Transverse colon (tissue), 4 donors: ENCODE measurements at regions not wholly inside any gene's neighbourhood (a gene's known extent, or its start where the extent isn't known, plus 50 kb on each side); places are given as distances from the start of the nearest gene placed in this dataset.

Source experiments
- DNase-seq: peaks from one replicate; pipeline ENCODE4 v3.0.0-alpha.2; 2019
- H3K27ac ChIP-seq, 4 donors: fragments of 200-600 bp; sonication (generic); 2 replicates each; pipeline ENCODE4 v1.5.1; 2016 to 2018; ENCODE audit warnings: inconsistent platforms in 4 of 4
- H3K27me3 ChIP-seq: fragments of 200-600 bp; sonication (generic); 2 replicates; pipeline ENCODE4 v1.5.1; 2017; ENCODE audit warnings: inconsistent platforms
- H3K36me3 ChIP-seq, 4 donors: fragments of 200-600 bp; sonication (generic); 2 replicates each; pipeline ENCODE4 v1.5.1; 2017 to 2019; ENCODE audit warnings: inconsistent platforms in 4 of 4
- H3K4me1 ChIP-seq, 4 donors: fragments of 200-600 bp; sonication (generic); 2 replicates each; pipeline ENCODE4 v1.5.1; 2017 to 2020; ENCODE audit warnings: inconsistent platforms in 4 of 4
- H3K4me3 ChIP-seq, 4 donors: fragments of 200-600 bp; sonication (generic); 1 replicate in 1 of 4; 2 replicates in 3 of 4; pipeline versions ENCODE4 v1.5.1 to v1.6.1; 2017 to 2019; ENCODE audit warnings: inconsistent platforms in 4 of 4
- H3K9me3 ChIP-seq, 2 donors: fragments of 200-600 bp; sonication (generic); 2 replicates each; pipeline ENCODE4 v1.5.1; 2017 to 2019; ENCODE audit warnings: inconsistent platforms in 2 of 2
- CTCF ChIP-seq, 5 experiments: fragments of 200-600 bp in 3 of 5; fragments of 450-650 bp in 2 of 5; sonication (generic) in 3 of 5; IDR thresholded peaks; 1 replicate in 2 of 5; 2 replicates in 3 of 5; pipeline ENCODE4 v1.5.1; 2016 to 2017; ENCODE audit warnings: antibody characterized with exemption in 5 of 5, inconsistent platforms in 3 of 5, mild to moderate bottlenecking in 2 of 5, moderate library complexity in 1 of 5
- EP300 ChIP-seq: sonication (generic); formaldehyde crosslinking; IDR thresholded peaks from one replicate; pipeline ENCODE4 v1.6.1; 2017; ENCODE audit warnings: antibody characterized with exemption, low read depth
- POLR2A ChIP-seq: fragments of 450-650 bp; IDR thresholded peaks from one replicate; pipeline ENCODE4 v1.6.1; 2016; ENCODE audit warnings: antibody characterized with exemption, mild to moderate bottlenecking, moderate library complexity
- POLR2AphosphoS5 ChIP-seq, 3 donors: sonication (generic); formaldehyde crosslinking; IDR thresholded peaks; one replicate each; pipeline ENCODE4 v1.6.1; 2016; ENCODE audit warnings: antibody characterized with exemption in 3 of 3
- WGBS, 2 donors: methylation state at CpG; one replicate each; pipeline ENCODE4 v1.1.5; 2018; ENCODE audit warnings: low coverage in 1 of 2; 5-methylcytosine and 5-hydroxymethylcytosine counted together
- in situ Hi-C, 4 donors: fragments of 200-750 bp; cut with MboI; loops; one replicate each; pipeline versions ENCODE4 v1.15.0 to v1.15.1; 2017; ENCODE audit warnings: low sequenced_read_pairs in 3 of 4, low pct_ligation_motif_present in 1 of 4, low pct_unique_long_range_greater_than_20kb in 1 of 4
- intact Hi-C: fragments of 100-400 bp; cut with DNase I; formaldehyde crosslinking; loops from one replicate; pipeline ENCODE4 v1.15.1; 2023; ENCODE audit warnings: low total_unique reads

GRCh38 chr2:23123686-23124085 is 261.3 kb upstream of the KLHL29 start:
- H3K4me3 ChIP-seq = no peak overlapping the region
- DNase-seq = no peak
- intact Hi-C loops = no loop called here
- 84 to 100% methylated on average over 2 of the region's 2 CpGs for WGBS, 2 donors
- no peaks in the 10 kb centered on the region for H3K36me3 ChIP-seq
- no peaks in the 10 kb centered on the region for H3K27me3 ChIP-seq
- peaks cover 3 to 27% (median 13%) of the 10 kb centered on the region in 4 donors for H3K4me1 ChIP-seq
- H3K9me3 ChIP-seq = no peaks in the 10 kb centered on the region
- TF ChIP-seq CTCF (IDR thresholded peaks at IDR 0.05) (no peak), POLR2A (no peak), POLR2AphosphoS5 (IDR thresholded peaks at IDR 0.05) (no peak), EP300 (no peak)
- in situ Hi-C loops = no loop called here
- H3K27ac ChIP-seq = no peak overlapping the region

GRCh38 chr2:23124214-23124750 is 260.7 kb upstream of the KLHL29 start:
- no peaks in the 10 kb centered on the region for H3K36me3 ChIP-seq
- TF ChIP-seq POLR2A (no peak), POLR2AphosphoS5 (IDR thresholded peaks at IDR 0.05) (no peak), EP300 (no peak), CTCF (IDR thresholded peaks at IDR 0.05) (no peak)
- no peak for DNase-seq
- no peaks in the 10 kb centered on the region for H3K9me3 ChIP-seq
- H3K27ac ChIP-seq = no peak overlapping the region
- intact Hi-C loops = no loop called here
- WGBS, 2 donors = 76 to 77% methylated on average over 4 to 7 of the region's 7 CpGs
- peaks cover 3 to 27% (median 13%) of the 10 kb centered on the region in 4 donors for H3K4me1 ChIP-seq
- H3K27me3 ChIP-seq = no peaks in the 10 kb centered on the region
- in situ Hi-C loops = no loop called here
- no peak overlapping the region for H3K4me3 ChIP-seq

GRCh38 chr2:23127465-23127864 is 257.5 kb upstream of the KLHL29 start:
- in situ Hi-C loops = no loop called here
- DNase-seq = peak; percentile 73
- H3K9me3 ChIP-seq = no peaks in the 10 kb centered on the region

GRCh38 chr2:23128684-23129292 is 256.2 kb upstream of the KLHL29 start:
- no peak for DNase-seq
- in situ Hi-C loops (no loop called here), intact Hi-C loops (no loop called here)
- Histone ChIP-seq H3K4me3 (no peak overlapping the region), H3K9me3 (no peaks in the 10 kb centered on the region), H3K27ac (peak overlapping the region in 1 of 4 donors; percentile 80), H3K4me1 (peaks cover 3 to 20% (median 9%) of the 10 kb centered on the region in 4 donors), H3K27me3 (no peaks in the 10 kb centered on the region), H3K36me3 (no peaks in the 10 kb centered on the region)
- WGBS, 2 donors = 90 to 100% methylated on average over 3 to 7 of the region's 7 CpGs
- no peak for TF ChIP-seq POLR2A
- no peak for TF ChIP-seq CTCF (IDR thresholded peaks at IDR 0.05)
- no peak for TF ChIP-seq EP300
- TF ChIP-seq POLR2AphosphoS5 (IDR thresholded peaks at IDR 0.05) = no peak

More at GRCh38 chr2:23127465-23127864, 257.5 kb upstream of the KLHL29 start:
- H3K4me3 ChIP-seq = no peak overlapping the region
- peaks cover 3 to 27% (median 12%) of the 10 kb centered on the region in 4 donors for H3K4me1 ChIP-seq
- H3K36me3 ChIP-seq = no peaks in the 10 kb centered on the region
- intact Hi-C loops = no loop called here
- H3K27ac ChIP-seq = peak overlapping the region; percentile 70 to 81 (median 79)
- WGBS, 2 donors = 36 to 52% methylated on average over 3 to 4 of the region's 4 CpGs
- TF ChIP-seq EP300 (no peak), POLR2A (peak; percentile 33), CTCF (IDR thresholded peaks at IDR 0.05) (peak in 2 of 5 experiments; percentile 3 to 28), POLR2AphosphoS5 (IDR thresholded peaks at IDR 0.05) (peak in 2 of 3 donors; percentile 51)
- no peaks in the 10 kb centered on the region for H3K27me3 ChIP-seq
